ENCODE measurements at regions not wholly inside any gene's neighbourhood (a gene's known extent, or its start where the extent isn't known, plus 50 kb on each side); places are given as distances from the start of the nearest gene placed in this dataset.
"Not testable (repeated sequence)": the region's sequence is repeated elsewhere in the genome, so short reads cannot be mapped to it uniquely, and the experiment has no call there.

DNA sequence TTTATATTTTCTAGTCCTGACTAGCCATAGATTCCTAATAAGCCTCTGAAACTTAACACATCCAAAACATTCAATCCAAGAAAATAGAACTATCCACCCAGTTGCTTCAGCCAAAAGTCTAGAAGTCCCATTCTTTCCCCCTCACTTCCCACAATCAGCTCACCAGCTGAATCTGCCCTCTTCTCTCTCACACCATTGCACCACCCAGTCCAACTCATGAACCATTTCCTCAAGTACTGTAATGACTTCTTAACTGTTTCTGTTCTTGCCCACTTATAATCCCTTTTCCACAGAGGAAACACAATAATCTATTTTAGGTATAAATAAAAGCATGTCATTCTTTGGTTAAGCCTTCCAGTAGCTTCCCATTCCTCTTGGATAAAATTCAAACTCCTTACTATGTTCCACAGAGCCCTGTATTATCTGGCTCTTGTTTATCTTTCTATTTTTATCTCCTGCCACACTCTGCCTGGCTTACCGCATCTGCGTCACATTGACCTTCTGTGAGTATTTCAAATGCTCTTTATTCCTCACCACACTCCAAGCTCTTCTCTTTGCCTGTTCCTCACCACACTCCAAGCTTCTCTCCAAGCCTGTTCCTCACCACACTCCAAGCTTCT, 205.9 kb upstream of the FRG1 start:
- TF ChIP-seq, protein P1, sequence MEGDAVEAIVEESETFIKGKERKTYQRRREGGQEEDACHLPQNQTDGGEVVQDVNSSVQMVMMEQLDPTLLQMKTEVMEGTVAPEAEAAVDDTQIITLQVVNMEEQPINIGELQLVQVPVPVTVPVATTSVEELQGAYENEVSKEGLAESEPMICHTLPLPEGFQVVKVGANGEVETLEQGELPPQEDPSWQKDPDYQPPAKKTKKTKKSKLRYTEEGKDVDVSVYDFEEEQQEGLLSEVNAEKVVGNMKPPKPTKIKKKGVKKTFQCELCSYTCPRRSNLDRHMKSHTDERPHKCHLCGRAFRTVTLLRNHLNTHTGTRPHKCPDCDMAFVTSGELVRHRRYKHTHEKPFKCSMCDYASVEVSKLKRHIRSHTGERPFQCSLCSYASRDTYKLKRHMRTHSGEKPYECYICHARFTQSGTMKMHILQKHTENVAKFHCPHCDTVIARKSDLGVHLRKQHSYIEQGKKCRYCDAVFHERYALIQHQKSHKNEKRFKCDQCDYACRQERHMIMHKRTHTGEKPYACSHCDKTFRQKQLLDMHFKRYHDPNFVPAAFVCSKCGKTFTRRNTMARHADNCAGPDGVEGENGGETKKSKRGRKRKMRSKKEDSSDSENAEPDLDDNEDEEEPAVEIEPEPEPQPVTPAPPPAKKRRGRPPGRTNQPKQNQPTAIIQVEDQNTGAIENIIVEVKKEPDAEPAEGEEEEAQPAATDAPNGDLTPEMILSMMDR (IDR thresholded peaks at IDR 0.05; ENCODE audit: low read length): not testable (repeated sequence)
- TF ChIP-seq EZH2 (optimal IDR thresholded peaks at IDR 0.05; ENCODE audit: low read depth, low read length): not testable (repeated sequence)
